IMR-90 (cell line): ENCODE measurements at regions not wholly inside any gene's neighbourhood (a gene's known extent, or its start where the extent isn't known, plus 50 kb on each side); places are given as distances from the start of the nearest gene placed in this dataset.

Source experiments
- ATAC-seq: fragments of 200-7000 bp; cut with Tn5 transposase; 2 replicates; pipeline ENCODE4 v1.9.1; 2020; ENCODE audit warnings: low read depth, mild to moderate bottlenecking, moderate library complexity
- BruUV-seq: library from RNA; stranded (reverse); fragments of 400-500 nt; replicated peaks from 2 replicates; lab custom pipeline; 2021; lab: Mats Ljungman, UMichigan
- CTCF ChIA-PET: fragments of 300-600 bp; formaldehyde crosslinking; extraction: SDS; loops from one replicate; lab custom pipeline; 2021; ENCODE audit warnings: antibody characterized with exemption; lab: Yijun Ruan, JAX
- POLR2A ChIA-PET: fragments of 300-600 bp; sonication (Branson Sonifier 250); formaldehyde crosslinking; loops from one replicate; lab custom pipeline; 2022; ENCODE audit warnings: antibody characterized with exemption; ENCODE audit not compliant: unreplicated experiment; lab: Charles Lee
- DNase-seq: peaks from one replicate; pipeline ENCODE4 v3.0.0; 2013
- H2AFZ ChIP-seq: replicated peaks from 2 replicates; pipeline ENCODE3; 2013; ENCODE audit warnings: low read length, mild to moderate bottlenecking; ENCODE audit not compliant: poor library complexity
- H2AK5ac ChIP-seq: 2 replicates; pipeline ENCODE4 v1.6.1; 2013; ENCODE audit warnings: low read depth, low read length, inconsistent platforms
- H2AK9ac ChIP-seq: replicated peaks from 2 replicates; pipeline ENCODE3; 2013; ENCODE audit warnings: mild to moderate bottlenecking, low read depth, low read length, moderate library complexity; ENCODE audit not compliant: poor library complexity
- H2BK120ac ChIP-seq: 2 replicates; pipeline ENCODE4 v1.6.1; 2013; ENCODE audit warnings: low read depth, low read length, inconsistent platforms
- H2BK15ac ChIP-seq: 3 replicates; pipeline ENCODE4 v1.6.1; 2013; ENCODE audit warnings: low read depth, low read length, inconsistent platforms
- H2BK20ac ChIP-seq: 2 replicates; pipeline ENCODE4 v1.6.1; 2013; ENCODE audit warnings: low read depth, mild to moderate bottlenecking, inconsistent platforms, low read length, moderate library complexity
- H2BK5ac ChIP-seq: 2 replicates; pipeline ENCODE4 v1.6.1; 2013; ENCODE audit warnings: mild to moderate bottlenecking, low read depth, low read length, inconsistent platforms; ENCODE audit not compliant: poor library complexity, severe bottlenecking
- H3K14ac ChIP-seq: replicated peaks from 2 replicates; pipeline ENCODE4 v1.6.1; 2013; ENCODE audit warnings: low read depth, low read length, inconsistent platforms
- H3K18ac ChIP-seq: 2 replicates; pipeline ENCODE4 v1.6.1; 2013; ENCODE audit warnings: low read depth, low read length, control low read depth
- H3K23ac ChIP-seq: 2 replicates; pipeline ENCODE4 v1.6.1; 2013; ENCODE audit warnings: low read depth, low read length, inconsistent platforms
- H3K27ac ChIP-seq: 2 replicates; pipeline ENCODE4 v1.5.1; 2013; ENCODE audit warnings: mild to moderate bottlenecking, control low read depth, low read length; ENCODE audit not compliant: insufficient read depth
- H3K27me3 ChIP-seq: 2 replicates; pipeline ENCODE4 v1.6.1; 2013; ENCODE audit warnings: low read length; ENCODE audit not compliant: control insufficient read depth, insufficient read depth
- H3K36me3 ChIP-seq: 2 replicates; pipeline ENCODE4 v1.6.1; 2013; ENCODE audit warnings: low read length, mixed read lengths; ENCODE audit not compliant: control insufficient read depth, insufficient read depth
- H3K4ac ChIP-seq: 2 replicates; pipeline ENCODE4 v1.6.1; 2013; ENCODE audit warnings: low read depth, low read length, inconsistent platforms
- H3K4me1 ChIP-seq: 2 replicates; pipeline ENCODE4 v1.6.1; 2013; ENCODE audit warnings: low read length, mixed read lengths; ENCODE audit not compliant: control insufficient read depth, insufficient read depth
- H3K4me2 ChIP-seq: 2 replicates; pipeline ENCODE4 v1.6.1; 2013; ENCODE audit warnings: low read depth, mild to moderate bottlenecking, control low read depth, low read length, moderate library complexity
- H3K4me3 ChIP-seq: 2 replicates; pipeline ENCODE4 v1.5.1; 2013; ENCODE audit warnings: low read depth, mild to moderate bottlenecking, control low read depth, low read length, moderate library complexity; ENCODE audit not compliant: insufficient read depth
- H3K56ac ChIP-seq: 2 replicates; pipeline ENCODE4 v1.6.1; 2013; ENCODE audit warnings: low read length, inconsistent platforms; ENCODE audit not compliant: insufficient read depth; ENCODE audit errors: extremely low read depth
- H3K79me1 ChIP-seq, 2 experiments: 2 replicates each; pipeline ENCODE4 v1.6.1; 2013; ENCODE audit warnings: low read length in 2 of 2, inconsistent platforms in 1 of 2, low read depth in 1 of 2
- H3K9ac ChIP-seq: 2 replicates; pipeline ENCODE4 v1.6.1; 2013; ENCODE audit warnings: low read depth, low read length, control low read depth
- H3K9me1 ChIP-seq: 2 replicates; pipeline ENCODE4 v1.6.1; 2013; ENCODE audit warnings: low read length, inconsistent platforms; ENCODE audit not compliant: insufficient read depth
- H3K9me3 ChIP-seq: 2 replicates; pipeline ENCODE4 v1.6.1; 2013; ENCODE audit warnings: low read length; ENCODE audit not compliant: control insufficient read depth, insufficient read depth
- H4K20me1 ChIP-seq: 2 replicates; pipeline ENCODE4 v1.6.1; 2013; ENCODE audit warnings: low read length, inconsistent platforms; ENCODE audit not compliant: insufficient read depth
- H4K5ac ChIP-seq: 2 replicates; pipeline ENCODE4 v1.6.1; 2013; ENCODE audit warnings: mild to moderate bottlenecking, low read depth, low read length, control low read depth
- H4K8ac ChIP-seq, 2 experiments: 2 replicates each; pipeline ENCODE4 v1.6.1; 2013; ENCODE audit warnings: low read depth in 2 of 2, low read length in 2 of 2, control low read depth in 1 of 2, inconsistent platforms in 1 of 2
- H4K91ac ChIP-seq: 2 replicates; pipeline ENCODE4 v1.6.1; 2013; ENCODE audit warnings: low read depth, low read length, inconsistent platforms; ENCODE audit not compliant: insufficient read depth
- BHLHE40 ChIP-seq: fragments of 150-350 bp; IDR thresholded peaks from 2 replicates; pipeline ENCODE4 v1.6.1; 2016; ENCODE audit warnings: mild to moderate bottlenecking, low read depth, low read length
- CEBPB ChIP-seq: IDR thresholded peaks from 2 replicates; pipeline ENCODE4 v1.6.1; 2012; ENCODE audit warnings: low read depth, low read length, improper control_type of control experiment
- CHD1 ChIP-seq: IDR thresholded peaks from 2 replicates; pipeline ENCODE4 v1.6.1; 2012; ENCODE audit warnings: low read depth, low read length, improper control_type of control experiment
- CTCF ChIP-seq: conservative IDR thresholded peaks from 2 replicates; pipeline ENCODE4 v1.5.1; 2012; ENCODE audit warnings: mild to moderate bottlenecking, low read depth, low read length, improper control_type of control experiment
- ELK1 ChIP-seq: fragments of 150-350 bp; IDR thresholded peaks from 2 replicates; pipeline ENCODE4 v1.6.1; 2016; ENCODE audit warnings: low read depth, mild to moderate bottlenecking, low read length, moderate library complexity, borderline replicate concordance
- FOS ChIP-seq: fragments of 150-350 bp; IDR thresholded peaks from 2 replicates; pipeline ENCODE4 v1.6.1; 2016; ENCODE audit warnings: low read depth, low read length
- MAZ ChIP-seq: IDR thresholded peaks from 2 replicates; pipeline ENCODE4 v1.6.1; 2012; ENCODE audit warnings: low read depth, mild to moderate bottlenecking, low read length, improper control_type of control experiment, moderate library complexity, borderline replicate concordance
- MXI1 ChIP-seq: IDR thresholded peaks from 2 replicates; pipeline ENCODE4 v1.6.1; 2012; ENCODE audit warnings: low read depth, mild to moderate bottlenecking, low read length, moderate library complexity, borderline replicate concordance
- POLR2A ChIP-seq: IDR thresholded peaks from 2 replicates; pipeline ENCODE4 v1.6.1; 2012; ENCODE audit warnings: mild to moderate bottlenecking, low read depth, low read length
- RCOR1 ChIP-seq: IDR thresholded peaks from 2 replicates; pipeline ENCODE4 v1.6.1; 2012; ENCODE audit warnings: mild to moderate bottlenecking, low read length, improper control_type of control experiment; ENCODE audit not compliant: insufficient replicate concordance
- RFX5 ChIP-seq: IDR thresholded peaks from 2 replicates; pipeline ENCODE4 v1.8.0; 2012; ENCODE audit warnings: low read depth, mild to moderate bottlenecking, low read length, moderate library complexity
- WGBS, 2 experiments: methylation state at CpG; one replicate each; pipeline versions ENCODE4 v1.1.5 to v1.1.7; 2013; ENCODE audit warnings: missing lambda C conversion rate in 2 of 2; ENCODE audit not compliant: insufficient read length in 1 of 2; ENCODE audit errors: extremely low coverage in 2 of 2; 5-methylcytosine and 5-hydroxymethylcytosine counted together
- dilution Hi-C: fragments of 300-500 bp; cut with HindIII; formaldehyde crosslinking; loops from one replicate; pipeline ENCODE4 v1.14.3; 2018; ENCODE audit warnings: low sequenced_read_pairs; ENCODE audit not compliant: unreplicated experiment
- in situ Hi-C: fragments of 300-500 bp; cut with MboI; formaldehyde crosslinking; loops from 3 replicates; pipeline ENCODE4 v1.14.3; 2019; ENCODE audit warnings: low sequenced_read_pairs, inconsistent platforms, mixed read lengths
- intact Hi-C: fragments of 100-400 bp; cut with micrococcal nuclease; formaldehyde crosslinking; loops from 2 replicates; pipeline ENCODE4 v1.10.0; 2022

GRCh38 chr1:57868908-57869307 lies 445.0 kb upstream of the DAB1 start:
- Histone ChIP-seq H3K4me2 (no peak overlapping the region), H2AK5ac (no peak overlapping the region), H4K20me1 (no peaks in the 10 kb centered on the region), H3K79me1 (no peaks in the 10 kb centered on the region), H3K14ac (no peak overlapping the region), H3K27ac (no peak overlapping the region), H2BK120ac (no peak overlapping the region), H3K18ac (no peak overlapping the region), H2BK5ac (no peak overlapping the region), H3K9me1 (no peaks in the 10 kb centered on the region), H3K4me3 (no peak overlapping the region), H2BK20ac (no peak overlapping the region), H3K36me3 (no peaks in the 10 kb centered on the region), H3K23ac (no peak overlapping the region), H3K9me3 (no peaks in the 10 kb centered on the region), H2BK15ac (no peak overlapping the region), H4K5ac (no peak overlapping the region), H2AFZ (no peak overlapping the region), H4K8ac (no peak overlapping the region), H3K27me3 (no peaks in the 10 kb centered on the region), H3K9ac (no peak overlapping the region), H3K4me1 (no peaks in the 10 kb centered on the region), H3K4ac (no peak overlapping the region), H3K56ac (no peak overlapping the region), H2AK9ac (no peak overlapping the region), H4K91ac (no peak overlapping the region)
- in situ Hi-C loops = no loop called here
- DNase-seq = no peak
- CTCF ChIA-PET = no interaction called here
- intact Hi-C loops = no loop called here
- no TSS peak for BruUV-seq
- ATAC-seq = no peak
- dilution Hi-C loops = no loop called here
- POLR2A ChIA-PET = no interaction called here
- no peak for TF ChIP-seq BHLHE40
- TF ChIP-seq RCOR1 = no peak
- TF ChIP-seq ELK1 = no peak
- no peak for TF ChIP-seq POLR2A
- TF ChIP-seq RFX5 = no peak
- no peak for TF ChIP-seq FOS
- TF ChIP-seq CEBPB = no peak
- no peak for TF ChIP-seq CHD1
- no peak for TF ChIP-seq MXI1
- TF ChIP-seq MAZ = no peak
- no peak for TF ChIP-seq CTCF
- no CpG with 5 or more reads among the region's 1 CpG for WGBS, 2 experiments
